Putamen (tissue), 1 donor: ENCODE measurements at regions not wholly inside any gene's neighbourhood (a gene's known extent, or its start where the extent isn't known, plus 50 kb on each side); places are given as distances from the start of the nearest gene placed in this dataset.

ENCODE experiments used
- DNase-seq: peaks from one replicate; pipeline ENCODE4 v3.0.0-alpha.2; 2016; ENCODE audit warnings: low spot score

DNA sequence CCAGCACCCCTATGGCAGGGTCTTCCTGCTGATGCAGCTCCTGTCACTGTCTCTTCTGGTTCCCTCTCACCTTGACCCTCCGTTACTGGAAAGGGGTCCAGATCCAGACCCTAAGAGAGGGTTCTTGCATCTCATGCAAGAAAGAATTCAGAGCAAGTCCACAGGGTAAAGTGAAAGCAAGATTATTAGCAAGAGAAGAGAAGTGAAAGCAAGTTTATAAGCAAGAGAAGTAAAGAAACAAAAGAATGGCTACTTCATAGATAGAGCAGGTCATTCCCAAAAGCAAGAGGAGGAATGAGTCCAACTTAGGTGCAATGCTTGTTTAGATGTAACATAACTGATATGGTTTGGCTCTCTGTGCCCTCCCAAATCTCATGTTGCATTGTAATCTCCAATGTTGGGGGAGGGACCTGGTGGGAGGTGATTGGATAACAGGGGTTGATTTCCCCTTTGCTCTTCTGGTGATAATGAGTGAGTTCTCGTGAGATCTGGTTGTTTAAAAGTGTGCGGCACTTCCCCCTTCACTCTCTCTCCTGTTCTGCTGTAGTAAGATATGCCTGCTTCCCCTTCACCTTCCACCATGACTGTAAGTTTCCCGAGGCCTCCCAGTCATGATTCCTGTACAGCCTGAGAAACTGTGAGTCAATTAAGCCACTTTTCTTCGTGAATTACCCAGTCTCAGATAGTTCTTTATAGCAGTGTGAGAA, 183.3 kb downstream of the MED10 start:
- DNase-seq, result no peak

DNA sequence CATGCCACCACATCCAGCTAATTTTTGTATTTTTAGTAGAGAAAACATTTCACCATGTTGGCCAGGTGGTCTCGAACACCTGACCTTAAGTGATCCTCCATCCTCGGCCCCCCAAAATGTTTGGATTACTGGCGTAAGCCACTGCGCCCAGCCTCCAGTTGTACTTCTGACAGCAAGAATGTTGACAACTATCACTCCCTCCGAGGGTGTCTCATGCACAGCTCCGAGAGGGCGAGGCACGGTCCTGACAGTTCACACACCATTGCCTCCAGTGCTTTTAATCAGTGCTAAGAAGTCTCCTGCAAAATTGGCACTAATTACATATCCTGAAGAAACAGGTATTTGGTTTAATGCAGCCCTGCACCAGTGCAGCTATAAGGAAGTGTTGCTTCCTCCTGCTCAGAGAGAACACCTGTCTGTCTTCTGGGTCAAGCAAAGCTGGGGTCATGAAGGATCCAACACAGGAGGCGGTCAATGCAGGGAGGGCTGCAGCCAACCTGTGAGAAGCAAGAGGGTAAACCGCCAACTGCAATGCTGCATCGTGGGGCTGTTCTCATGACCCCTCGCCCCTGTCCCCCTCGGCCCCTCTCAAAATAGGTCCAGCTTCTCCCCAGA, 184.0 kb downstream of the MED10 start:
- DNase-seq, result no peak

DNA sequence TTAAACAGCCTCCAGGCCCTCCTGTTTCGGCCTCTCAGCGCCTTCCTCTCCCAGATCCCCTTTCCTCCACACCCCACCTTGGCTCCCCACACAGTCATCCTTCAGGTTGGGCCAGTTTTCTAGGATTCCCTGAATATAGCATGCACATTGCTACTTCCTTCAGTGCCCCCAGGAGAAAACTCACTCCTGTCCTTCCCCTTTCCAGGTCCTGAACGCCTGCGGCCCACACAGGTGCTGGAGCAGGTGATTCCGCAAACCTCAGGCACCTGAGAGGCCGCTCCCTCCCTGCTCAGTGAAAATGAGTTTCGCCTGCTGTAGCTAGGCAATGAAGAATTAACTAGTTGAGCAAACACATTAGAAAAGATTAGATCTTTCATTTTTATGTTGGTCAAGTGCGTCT, 185.0 kb downstream of the MED10 start:
- no peak for DNase-seq

DNA sequence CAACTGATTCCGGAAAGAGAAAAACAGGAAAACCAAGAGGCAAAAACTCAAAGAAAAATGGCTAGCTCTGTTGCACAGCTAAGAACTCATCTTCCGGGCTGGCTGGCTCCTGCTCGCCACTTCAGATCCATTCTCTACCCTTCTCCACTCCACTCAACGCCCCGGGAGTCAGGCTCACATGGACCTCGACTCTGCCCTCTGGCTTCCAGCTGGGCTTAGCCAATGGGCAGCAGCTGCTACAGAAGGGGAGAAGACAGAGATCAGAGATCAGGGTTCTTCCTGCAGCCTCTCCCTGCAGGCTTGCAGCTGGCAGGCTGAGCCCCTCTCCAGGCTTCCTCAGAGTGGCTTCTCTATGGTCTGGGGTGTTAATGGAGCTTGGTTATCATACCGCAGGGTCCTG, 187.5 kb downstream of the MED10 start:
- no peak for DNase-seq

DNA sequence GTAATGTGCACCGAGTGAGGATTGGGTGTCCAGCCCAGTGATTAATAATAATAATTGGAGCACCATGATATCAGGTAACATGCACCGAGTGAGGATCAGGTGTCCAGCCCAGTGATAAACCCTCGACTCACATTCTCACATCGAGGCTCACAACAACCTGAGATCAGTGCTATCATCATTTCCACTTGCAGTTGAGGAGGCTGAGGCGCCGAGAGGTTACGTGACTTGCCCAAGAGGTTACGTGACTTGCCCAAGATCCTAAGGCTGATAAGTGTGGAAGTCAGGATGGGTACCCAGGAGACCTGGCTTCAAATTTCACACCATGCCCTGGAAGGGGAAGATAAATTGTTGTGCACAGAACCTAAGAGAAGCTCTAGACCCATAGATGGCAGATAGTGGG, 189.4 kb downstream of the MED10 start:
- no peak for DNase-seq

DNA sequence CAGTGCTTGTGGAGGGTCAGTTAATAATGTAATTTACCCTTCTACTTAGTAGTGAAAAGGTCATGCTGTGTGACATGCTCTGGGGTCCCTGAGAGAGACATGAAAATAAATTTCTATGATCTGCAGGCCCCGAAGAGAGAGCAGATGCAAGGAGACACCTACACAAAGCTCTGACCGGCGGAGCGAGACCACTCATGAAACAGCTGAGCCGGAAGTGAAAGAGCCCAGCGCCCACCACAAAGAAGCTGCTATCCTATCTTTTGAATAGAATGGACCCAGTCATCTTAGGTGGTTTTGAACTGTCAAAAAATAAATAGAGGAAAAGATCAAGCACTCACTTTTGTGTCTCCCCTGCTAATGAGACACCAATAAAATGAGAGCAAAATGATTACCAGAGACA, 190.0 kb downstream of the MED10 start:
- no peak for DNase-seq

DNA sequence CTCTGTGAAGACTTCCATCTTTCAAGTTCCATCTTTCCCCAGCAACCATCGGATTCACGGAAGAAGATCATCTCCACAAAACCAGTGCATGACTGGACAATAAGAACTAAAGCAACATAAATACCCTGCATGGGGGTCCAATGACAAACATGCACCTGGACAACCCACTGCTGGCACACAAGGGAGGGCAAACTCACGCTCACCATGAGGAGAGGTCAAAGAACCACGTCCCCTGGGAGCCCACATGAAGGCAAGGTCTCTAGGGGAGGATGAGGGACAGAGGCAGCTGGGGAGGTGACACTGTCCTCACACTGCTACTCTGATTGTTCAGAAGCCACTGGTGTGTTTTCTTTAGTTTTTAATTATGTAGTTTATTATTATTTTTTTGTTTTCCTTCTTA, 190.8 kb downstream of the MED10 start:
- DNase-seq, result no peak

DNA sequence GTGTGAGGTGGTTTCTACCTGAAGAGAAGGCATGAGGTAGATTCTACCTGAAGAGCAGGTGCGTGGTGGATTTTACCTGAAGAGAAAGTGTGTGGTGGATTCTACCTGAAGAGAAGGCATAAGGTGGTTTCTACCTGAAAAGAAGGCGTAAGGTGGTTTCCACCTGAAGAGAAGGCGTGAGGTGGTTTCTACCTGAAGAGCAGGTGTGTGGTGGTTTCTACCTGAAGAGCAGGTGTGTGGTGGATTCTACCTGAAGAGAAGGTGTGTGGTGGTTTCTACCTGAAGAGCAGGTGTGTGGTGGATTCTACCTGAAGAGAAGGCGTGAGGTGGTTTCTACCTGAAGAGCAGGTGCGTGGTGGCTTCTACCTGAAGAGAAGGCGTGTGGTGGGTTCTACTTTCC, 192.8 kb downstream of the MED10 start:
- no peak for DNase-seq

DNA sequence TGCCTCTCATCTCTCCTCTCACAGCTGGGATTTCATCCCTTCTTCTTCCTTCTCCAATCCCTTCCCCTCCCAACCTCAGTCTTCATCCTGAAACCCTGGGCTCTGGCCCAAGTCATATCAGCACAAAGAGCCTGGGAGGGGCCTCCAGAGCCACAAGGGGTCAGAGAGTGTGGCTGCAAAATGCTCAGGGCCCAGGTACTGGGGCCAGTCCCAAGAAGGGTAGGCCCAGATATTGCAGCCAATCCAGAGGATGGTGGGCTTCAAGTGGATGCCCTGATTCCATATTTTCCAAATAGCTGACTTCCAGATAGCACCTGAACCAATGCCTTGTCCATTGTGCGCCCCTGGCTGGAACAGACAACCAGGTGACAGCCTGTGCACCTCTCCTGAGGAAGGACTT, 193.9 kb downstream of the MED10 start:
- no peak for DNase-seq

DNA sequence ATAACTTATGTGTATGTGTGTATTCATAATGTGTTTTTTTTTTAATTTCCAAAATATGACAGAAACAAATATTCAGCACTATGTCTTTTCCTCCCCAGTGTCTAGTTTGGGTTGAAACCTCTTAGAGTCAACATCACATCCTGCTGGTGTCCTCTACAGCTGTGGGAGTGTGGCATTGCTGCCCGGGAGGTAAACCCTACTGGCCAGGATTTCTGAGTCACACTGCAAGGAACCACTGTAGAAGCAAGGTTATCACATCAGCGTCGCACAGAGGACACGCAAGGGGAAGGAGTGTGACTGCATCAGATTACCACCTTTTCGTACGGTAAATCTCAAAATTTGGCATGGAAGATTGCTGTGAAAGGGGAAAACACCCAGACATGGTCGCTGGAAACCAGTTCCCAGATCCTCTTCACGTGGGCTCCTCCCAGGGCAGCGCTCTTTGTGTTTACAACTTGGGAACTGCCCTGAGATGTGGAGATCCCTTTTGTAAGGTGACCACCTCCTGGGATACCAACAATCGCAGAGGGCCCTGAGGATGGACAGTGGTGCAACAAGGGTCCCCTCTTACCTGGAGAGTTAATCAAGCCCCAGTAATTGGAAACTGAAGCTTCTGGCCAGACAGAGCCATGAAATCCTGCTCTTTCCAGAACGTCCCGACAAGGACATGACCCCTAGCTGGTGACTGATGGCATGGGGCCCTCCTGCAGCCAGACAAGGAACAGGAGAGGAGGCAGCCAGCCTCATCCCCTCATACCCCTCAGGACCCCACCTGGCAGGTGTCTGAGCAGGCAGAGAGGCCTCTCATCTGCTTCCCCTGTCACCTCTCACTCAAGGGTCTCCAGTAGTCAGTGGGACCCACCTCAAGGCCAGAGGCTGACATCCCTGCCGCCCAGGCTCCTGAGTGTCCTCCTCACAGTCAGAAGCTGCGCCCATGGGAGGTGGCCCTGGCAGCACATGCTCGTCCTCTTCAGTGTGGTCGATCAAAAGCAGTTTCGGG, 194.7 kb downstream of the MED10 start:
- no peak for DNase-seq

DNA sequence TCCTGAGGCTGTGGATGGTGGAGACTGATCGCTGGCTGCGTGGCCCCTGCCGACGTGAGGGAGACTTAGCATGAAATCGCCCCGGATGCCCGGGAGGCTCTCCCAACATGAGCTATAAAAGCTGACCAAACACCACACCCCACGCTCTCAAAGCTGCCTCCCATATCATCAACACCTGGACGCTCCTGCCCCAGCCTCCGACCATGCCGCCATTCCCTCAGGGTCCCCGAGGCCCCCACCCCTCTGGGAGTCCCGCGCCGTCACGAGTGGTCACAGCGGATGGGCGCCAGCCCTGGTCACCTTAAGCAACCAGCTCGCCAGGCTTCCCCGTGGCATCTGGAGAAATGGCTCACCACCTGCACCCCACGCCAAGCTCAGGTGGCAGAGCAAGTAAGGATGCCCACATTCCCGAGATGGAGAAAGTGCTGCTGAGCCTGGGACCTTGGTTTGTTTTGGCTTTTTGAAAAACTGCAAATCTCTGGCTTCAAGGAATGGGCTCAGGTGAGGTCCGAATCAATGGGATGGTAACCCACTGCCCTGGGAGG, 196.0 kb downstream of the MED10 start:
- DNase-seq, result no peak

DNA sequence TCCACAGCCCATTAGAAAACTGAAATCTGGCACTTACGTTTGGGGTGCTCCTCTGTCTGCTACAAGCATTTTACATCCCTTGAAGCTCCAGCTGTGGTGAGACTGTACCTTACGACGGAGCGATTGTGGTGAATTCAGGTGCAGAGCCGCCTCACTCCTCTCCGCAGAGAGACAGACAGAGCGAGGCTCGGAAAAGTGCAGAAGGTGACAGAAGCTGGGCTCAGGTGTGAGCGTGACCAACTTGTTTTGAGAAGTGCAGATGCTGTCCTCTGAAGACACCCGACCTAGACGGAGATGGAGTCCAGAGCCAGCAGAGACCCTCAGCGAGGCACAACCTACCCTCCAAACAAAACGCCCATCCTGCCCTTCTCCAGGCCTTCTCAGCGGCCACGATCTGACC, 196.5 kb downstream of the MED10 start:
- DNase-seq, result no peak

DNA sequence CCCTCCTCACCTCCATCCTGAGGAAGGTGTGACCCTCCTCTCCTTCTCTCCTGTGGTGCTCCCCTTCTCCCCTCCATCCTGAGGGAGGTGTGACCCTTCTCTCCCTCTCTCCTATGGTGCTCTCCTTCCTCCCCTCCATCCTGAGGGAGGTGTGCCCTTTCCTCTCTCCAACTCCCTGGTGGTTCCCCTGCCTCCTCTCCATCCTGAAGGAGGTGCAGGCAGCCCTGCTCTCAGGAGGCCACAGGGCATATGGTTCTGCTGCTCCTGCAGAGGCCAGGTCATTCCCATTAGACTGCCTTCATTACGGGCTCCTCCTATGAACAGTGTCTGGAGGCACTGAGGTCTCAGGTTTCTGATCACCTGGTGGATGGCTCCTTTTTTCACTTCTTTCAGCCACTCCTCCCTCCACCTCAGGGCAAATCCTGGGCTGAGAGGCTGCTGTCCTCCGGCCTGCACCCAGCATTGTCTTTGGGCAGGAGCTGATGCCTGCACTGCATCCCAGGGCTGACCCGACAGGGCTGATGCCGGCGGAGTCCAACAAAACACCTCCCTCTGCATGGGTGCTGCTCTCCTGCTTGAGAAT, 197.1 kb downstream of the MED10 start:
- no peak for DNase-seq

DNA sequence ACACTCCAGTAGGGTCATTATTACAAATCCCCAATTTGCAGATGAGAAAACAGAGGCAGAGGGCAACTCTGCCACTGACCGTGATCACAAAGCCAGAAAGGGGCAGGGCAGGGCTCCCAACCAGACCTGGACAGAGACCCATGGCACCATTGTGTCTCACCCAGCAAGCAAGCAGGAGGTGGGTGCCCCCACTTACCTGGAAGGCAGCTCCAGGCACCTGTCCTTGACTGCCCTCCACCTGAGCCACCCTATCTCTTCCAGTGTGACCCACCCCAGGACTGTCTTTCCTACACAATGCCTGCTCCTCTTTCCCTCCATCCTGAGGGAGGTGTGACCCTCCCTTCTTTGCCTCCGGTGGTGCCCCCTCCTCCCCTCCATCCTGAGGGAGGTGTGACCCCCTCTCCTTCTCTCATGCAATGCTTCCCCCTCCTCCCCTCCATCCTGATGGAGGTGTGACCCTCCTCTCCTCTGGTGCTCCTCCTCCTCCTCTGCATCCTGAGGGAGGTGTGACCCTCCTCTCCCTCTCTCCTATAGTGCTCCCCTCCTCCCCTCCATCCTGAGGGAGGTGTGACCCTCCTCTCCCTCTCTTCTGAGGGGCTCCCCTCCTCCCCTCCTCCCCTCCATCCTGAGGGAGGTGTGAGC, 198.0 kb downstream of the MED10 start:
- DNase-seq, result no peak

DNA sequence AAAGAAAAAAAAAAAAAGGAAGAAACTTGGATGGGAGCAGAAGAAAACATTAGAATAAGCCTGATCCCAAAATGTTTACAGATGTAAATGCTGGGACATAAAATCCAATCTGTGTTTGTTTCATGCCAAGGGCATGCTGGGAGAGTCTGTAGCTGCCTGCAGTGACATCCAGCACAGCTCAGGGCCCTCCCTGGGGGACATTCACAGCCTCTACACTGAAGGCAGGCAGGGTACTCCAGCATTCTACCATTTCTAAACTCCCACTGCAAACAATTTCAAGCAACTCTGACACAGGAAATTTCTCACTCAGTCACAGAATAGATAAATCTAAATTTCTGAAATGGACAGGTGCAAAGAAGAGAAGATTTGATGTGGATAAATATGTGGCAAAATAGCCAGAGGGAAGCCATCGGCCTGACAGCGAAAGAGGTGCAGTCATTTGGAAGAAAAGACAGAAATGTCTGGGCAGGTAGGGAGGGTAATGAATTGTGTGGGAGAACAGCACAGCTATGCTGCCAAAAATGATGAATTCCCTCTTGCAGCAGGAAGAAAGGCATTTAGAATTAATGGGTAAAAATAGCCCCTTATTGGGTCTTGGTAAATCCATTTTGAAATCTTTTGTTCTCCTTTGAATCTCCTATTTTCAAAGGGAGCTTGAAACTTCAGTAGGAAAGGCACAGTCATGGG, 199.4 kb downstream of the MED10 start:
- DNase-seq, result no peak

DNA sequence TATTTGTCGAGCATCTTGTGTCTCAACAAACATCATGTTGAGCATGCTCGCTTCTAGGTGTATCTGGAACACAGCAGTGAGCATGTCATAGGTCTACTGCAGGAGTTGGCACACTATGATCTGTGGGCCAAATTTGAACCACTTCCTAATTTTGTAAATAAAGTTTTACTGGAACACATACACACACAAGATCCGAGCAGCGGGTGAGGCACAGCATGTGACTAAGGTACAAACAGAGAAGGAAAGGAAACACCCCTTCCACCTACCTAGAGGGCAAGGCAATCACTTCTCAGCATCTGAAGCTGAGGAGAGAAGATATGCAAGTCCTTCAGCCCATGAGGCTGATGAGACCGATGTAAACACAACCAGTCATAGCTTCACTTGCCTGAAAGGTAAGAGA, 200.4 kb downstream of the MED10 start:
- no peak for DNase-seq

DNA sequence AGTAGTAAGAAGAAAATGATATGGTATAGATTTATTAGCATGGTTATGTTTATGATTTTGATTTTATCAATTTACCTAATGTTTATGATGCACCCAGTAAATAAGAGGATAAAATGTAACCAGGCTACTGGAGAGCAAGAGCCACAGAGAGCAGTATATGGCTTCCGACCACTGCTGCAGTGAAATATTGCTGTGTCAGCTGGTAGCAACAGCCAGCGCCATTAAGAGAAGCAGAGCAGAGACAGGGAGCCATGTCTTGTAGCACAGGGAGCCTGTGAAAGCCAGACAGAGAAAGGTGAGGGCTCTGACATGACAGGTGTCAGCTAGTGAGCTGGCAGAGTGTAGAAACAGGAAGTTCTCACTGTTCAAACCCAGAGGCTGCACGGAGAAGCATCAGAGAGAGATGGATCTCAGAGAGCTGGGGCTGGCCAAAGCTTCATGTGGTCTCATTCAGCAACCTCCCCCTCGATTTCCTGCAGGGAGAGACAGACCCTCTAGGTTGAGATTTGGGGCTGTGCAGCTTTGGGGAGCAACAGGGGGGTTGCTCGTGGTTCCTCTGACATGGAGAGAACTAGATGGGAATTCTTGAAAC, 202.1 kb downstream of the MED10 start:
- no peak for DNase-seq

DNA sequence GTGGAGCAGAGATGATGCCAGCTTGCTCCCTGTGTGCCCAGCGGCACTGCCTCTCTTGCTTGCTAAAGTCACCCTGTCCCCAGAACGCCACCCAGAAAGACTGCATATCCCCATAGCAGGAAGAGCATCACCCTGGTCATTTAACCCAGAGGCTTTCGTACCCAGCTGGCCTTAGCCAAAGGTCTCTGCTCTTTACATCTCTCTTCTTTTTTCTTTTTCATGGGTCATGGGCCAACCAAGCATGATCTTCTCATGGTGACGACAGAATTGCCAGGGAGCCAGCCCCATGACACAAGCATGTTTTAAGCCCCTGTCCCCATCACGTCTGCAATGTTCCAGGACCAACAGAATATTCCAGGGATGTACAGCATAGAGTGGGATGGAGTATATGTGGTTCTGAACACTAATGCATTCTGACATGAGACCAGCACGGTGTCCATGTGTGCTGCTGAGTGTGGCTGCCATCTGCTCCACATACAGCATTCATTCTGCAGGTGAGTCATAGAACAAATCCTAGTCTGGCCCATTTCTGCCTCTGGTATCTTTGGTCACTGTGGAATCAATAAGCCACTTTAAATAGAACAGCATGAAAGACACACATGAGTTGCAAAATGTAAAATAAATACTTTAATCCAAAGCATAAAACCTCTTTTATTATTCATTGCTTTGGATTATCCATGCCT, 203.0 kb downstream of the MED10 start:
- no peak for DNase-seq

DNA sequence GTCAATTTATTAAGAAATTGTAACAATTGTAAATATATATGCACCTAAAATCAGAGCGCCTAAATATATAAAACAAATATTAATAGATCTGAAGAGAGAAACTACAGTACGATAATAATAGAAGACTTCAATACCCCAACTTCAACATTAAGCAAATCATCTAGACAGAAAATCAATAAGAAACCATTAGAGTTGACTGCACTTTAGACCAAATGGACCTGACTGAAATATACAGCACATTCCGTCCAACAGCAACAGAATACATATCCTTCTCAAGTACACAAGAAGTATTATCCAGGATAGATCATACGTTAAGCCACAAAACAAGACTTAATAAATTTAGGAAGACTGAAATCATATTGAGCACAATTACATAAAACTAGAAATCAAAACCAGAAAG, 208.7 kb downstream of the MED10 start:
- no peak for DNase-seq
